ENCODE measurements at regions not wholly inside any gene's neighbourhood (a gene's known extent, or its start where the extent isn't known, plus 50 kb on each side); places are given as distances from the start of the nearest gene placed in this dataset.

GRCh38 chr10:28060031-28060607, 61.2 kb upstream of the ODAD2 start:
- Histone ChIP-seq H3K4me2 (ENCODE audit: low read length) (no peak overlapping the region), H3K27ac (ENCODE audit: low read depth, low read length, poor library complexity, severe bottlenecking) (no peak overlapping the region), H4K20me1 (ENCODE audit: insufficient read depth, low read length) (no peaks in the 10 kb centered on the region), H2AFZ (ENCODE audit: low read length) (no peak overlapping the region), H3K9me2 (ENCODE audit: low read depth, low read length) (no peaks in the 10 kb centered on the region), H3K9ac (ENCODE audit: low read length) (no peak overlapping the region), H3K79me2 (ENCODE audit: insufficient read depth, low read length) (no peaks in the 10 kb centered on the region), H3K4me3 (ENCODE audit: low read depth, low read length, poor library complexity, severe bottlenecking) (no peak overlapping the region), H3F3A (ENCODE audit: insufficient read depth, low read length) (no peaks in the 10 kb centered on the region), H3K4me1 (ENCODE audit: insufficient read depth, low read length, severe bottlenecking) (no peaks in the 10 kb centered on the region), H3K9me3 (ENCODE audit: low read length) (no peaks in the 10 kb centered on the region), H3K36me3 (ENCODE audit: insufficient read depth, low read length) (no peaks in the 10 kb centered on the region), H3K27me3 (ENCODE audit: insufficient read depth, low read length) (no peaks in the 10 kb centered on the region)
- TF ChIP-seq, protein P1, sequence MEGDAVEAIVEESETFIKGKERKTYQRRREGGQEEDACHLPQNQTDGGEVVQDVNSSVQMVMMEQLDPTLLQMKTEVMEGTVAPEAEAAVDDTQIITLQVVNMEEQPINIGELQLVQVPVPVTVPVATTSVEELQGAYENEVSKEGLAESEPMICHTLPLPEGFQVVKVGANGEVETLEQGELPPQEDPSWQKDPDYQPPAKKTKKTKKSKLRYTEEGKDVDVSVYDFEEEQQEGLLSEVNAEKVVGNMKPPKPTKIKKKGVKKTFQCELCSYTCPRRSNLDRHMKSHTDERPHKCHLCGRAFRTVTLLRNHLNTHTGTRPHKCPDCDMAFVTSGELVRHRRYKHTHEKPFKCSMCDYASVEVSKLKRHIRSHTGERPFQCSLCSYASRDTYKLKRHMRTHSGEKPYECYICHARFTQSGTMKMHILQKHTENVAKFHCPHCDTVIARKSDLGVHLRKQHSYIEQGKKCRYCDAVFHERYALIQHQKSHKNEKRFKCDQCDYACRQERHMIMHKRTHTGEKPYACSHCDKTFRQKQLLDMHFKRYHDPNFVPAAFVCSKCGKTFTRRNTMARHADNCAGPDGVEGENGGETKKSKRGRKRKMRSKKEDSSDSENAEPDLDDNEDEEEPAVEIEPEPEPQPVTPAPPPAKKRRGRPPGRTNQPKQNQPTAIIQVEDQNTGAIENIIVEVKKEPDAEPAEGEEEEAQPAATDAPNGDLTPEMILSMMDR (IDR thresholded peaks at IDR 0.05; ENCODE audit: low read length), result no peak
- no peak for TF ChIP-seq EZH2 (IDR thresholded peaks at IDR 0.05; ENCODE audit: borderline replicate concordance, low read length)

- Histone ChIP-seq H3K36me3 (ENCODE audit: insufficient read depth, low read length) (no peaks in the 10 kb centered on the region), H3F3A (ENCODE audit: insufficient read depth, low read length) (no peaks in the 10 kb centered on the region), H2AFZ (ENCODE audit: low read length) (no peak overlapping the region), H3K4me1 (ENCODE audit: insufficient read depth, low read length, severe bottlenecking) (no peaks in the 10 kb centered on the region), H3K27ac (ENCODE audit: low read depth, low read length, poor library complexity, severe bottlenecking) (no peak overlapping the region), H3K4me3 (ENCODE audit: low read depth, low read length, poor library complexity, severe bottlenecking) (no peak overlapping the region), H3K4me2 (ENCODE audit: low read length) (no peak overlapping the region), H3K79me2 (ENCODE audit: insufficient read depth, low read length) (no peaks in the 10 kb centered on the region), H3K9me3 (ENCODE audit: low read length) (no peaks in the 10 kb centered on the region), H3K9ac (ENCODE audit: low read length) (no peak overlapping the region), H3K9me2 (ENCODE audit: low read depth, low read length) (no peaks in the 10 kb centered on the region), H4K20me1 (ENCODE audit: insufficient read depth, low read length) (no peaks in the 10 kb centered on the region), H3K27me3 (ENCODE audit: insufficient read depth, low read length) (no peaks in the 10 kb centered on the region)
- TF ChIP-seq EZH2 (IDR thresholded peaks at IDR 0.05; ENCODE audit: borderline replicate concordance, low read length), result no peak
- TF ChIP-seq, protein P1 (IDR thresholded peaks at IDR 0.05; ENCODE audit: low read length), result no peak
Observed at GRCh38 chr10:28058746-28059145, 59.9 kb upstream of the ODAD2 start.

GRCh38 chr10:28054228-28054860, 55.5 kb upstream of the ODAD2 start:
- Histone ChIP-seq H3K4me3 (ENCODE audit: low read depth, low read length, poor library complexity, severe bottlenecking) (no peak overlapping the region), H2AFZ (ENCODE audit: low read length) (no peak overlapping the region), H4K20me1 (ENCODE audit: insufficient read depth, low read length) (no peaks in the 10 kb centered on the region), H3K27ac (ENCODE audit: low read depth, low read length, poor library complexity, severe bottlenecking) (no peak overlapping the region), H3K4me2 (ENCODE audit: low read length) (no peak overlapping the region), H3F3A (ENCODE audit: insufficient read depth, low read length) (no peaks in the 10 kb centered on the region), H3K9ac (ENCODE audit: low read length) (no peak overlapping the region), H3K27me3 (ENCODE audit: insufficient read depth, low read length) (no peaks in the 10 kb centered on the region), H3K9me3 (ENCODE audit: low read length) (no peaks in the 10 kb centered on the region), H3K36me3 (ENCODE audit: insufficient read depth, low read length) (no peaks in the 10 kb centered on the region), H3K9me2 (ENCODE audit: low read depth, low read length) (no peaks in the 10 kb centered on the region), H3K4me1 (ENCODE audit: insufficient read depth, low read length, severe bottlenecking) (no peaks in the 10 kb centered on the region), H3K79me2 (ENCODE audit: insufficient read depth, low read length) (no peaks in the 10 kb centered on the region)
- no peak for TF ChIP-seq EZH2 (IDR thresholded peaks at IDR 0.05; ENCODE audit: borderline replicate concordance, low read length)
- TF ChIP-seq, protein P1 (IDR thresholded peaks at IDR 0.05; ENCODE audit: low read length), result no peak

All from OCI-LY1 (cell line).